CD4-positive, alpha-beta T cell treated with Interleukin-1 beta for 1 hour (primary cell): ENCODE measurements at regions not wholly inside any gene's neighbourhood (a gene's known extent, or its start where the extent isn't known, plus 50 kb on each side); places are given as distances from the start of the nearest gene placed in this dataset.

Experiments
- DNase-seq, 2 donors: peaks; one replicate each; pipeline ENCODE4 v3.0.0-alpha.2; 2020 to 2022

DNA sequence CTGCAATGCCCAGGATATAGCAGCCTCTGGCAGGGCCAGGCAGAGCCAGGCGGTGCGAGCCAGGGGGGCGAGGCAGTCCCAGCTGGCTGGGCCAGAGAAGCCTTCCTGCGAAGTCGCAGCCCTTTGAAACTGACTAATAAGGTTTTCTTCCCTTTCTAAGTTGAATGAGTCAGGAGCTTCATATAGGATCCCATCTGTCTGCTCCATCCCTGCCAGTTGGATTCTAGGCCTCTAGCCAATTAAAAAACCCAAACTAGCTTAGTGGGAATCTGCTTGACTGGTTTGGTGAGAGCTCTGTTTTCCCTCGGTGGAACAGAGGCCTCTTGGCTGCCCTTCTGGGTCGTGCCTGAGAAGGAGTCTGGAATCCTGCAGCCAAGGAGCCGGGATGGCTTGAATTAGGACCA, 70.1 kb upstream of the RAPGEF1 start:
- DNase-seq: no peak

DNA sequence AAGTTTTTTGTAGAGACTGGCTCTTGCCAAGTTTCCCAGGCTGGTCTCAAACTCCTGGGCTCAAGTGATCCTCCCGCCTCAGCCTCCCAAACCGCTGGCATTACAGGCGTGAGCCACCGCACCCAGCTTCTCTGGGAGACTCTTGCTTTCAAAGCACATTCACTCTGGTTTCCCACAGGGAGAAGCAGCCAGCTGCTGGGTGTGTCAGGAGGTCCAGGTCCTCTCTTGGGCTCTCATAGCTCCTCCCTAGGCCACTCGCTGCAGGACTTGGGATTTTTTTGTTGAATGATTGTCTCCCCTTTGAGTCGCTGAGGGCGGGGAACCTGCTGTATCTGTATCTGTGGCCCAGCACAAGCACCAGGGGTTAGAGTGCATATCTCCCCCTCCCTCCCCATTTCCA, 68.4 kb upstream of the RAPGEF1 start:
- DNase-seq: no peak

DNA sequence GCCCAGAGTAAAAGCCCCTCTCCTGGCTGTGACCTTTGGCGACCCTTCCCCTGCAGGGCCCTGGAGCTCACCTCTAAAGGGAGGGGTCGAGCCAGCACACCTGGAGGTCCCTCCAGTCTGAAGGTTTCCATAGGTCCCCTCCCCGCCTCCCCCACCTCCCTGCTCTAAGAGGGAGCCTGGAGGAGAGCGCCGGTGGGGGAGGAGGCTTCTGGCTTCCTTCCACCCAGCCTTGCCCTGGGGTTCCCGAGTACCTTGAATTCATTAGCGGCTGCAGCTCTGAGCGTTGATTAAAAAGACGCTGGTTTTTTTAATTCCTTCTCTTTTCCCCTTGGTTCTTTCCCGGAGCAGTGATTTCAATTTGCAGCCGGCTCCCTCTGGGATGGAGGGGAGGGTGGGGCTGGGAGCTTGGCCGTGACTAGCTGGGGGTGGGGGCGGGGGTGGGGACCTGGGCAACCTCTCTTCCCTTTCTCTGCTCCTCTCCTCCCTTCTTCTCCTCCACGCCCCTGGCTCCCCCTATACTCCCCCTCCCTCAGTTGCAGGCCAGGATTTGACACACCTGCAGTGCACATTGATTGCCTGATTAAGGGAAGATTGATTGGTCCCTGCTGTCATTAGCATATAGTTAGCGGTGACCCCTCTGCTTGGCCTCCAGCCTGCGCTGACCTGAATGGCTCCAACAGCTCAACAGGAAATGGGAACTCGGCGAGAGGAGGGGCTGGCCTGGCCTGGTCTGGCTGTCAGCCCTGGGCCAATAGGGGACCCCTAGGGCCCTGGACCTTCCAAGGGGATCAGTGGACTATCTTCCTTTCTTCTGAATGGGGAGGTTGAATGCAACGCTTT, 67.5 kb upstream of the RAPGEF1 start:
- no peak for DNase-seq

DNA sequence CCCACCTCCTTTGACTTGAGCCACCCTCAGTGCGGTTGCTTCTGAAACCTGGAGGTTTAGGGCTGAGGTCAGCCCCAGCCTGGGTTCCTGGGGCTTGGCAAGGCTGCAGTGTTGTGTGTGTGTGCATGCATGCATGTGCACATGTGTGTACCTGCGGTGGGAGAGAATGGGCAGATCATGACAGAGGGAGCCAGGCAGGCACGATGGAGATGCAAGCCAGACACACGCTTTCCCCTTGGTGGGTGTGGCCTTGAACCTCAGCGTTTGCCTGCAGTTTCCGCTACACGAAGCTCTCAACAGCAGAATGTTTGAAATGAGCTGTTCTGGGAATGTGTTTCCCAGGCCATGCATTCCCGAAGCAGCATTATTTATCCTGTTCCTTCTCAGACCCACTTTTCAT, 65.9 kb upstream of the RAPGEF1 start:
- DNase-seq: no peak

DNA sequence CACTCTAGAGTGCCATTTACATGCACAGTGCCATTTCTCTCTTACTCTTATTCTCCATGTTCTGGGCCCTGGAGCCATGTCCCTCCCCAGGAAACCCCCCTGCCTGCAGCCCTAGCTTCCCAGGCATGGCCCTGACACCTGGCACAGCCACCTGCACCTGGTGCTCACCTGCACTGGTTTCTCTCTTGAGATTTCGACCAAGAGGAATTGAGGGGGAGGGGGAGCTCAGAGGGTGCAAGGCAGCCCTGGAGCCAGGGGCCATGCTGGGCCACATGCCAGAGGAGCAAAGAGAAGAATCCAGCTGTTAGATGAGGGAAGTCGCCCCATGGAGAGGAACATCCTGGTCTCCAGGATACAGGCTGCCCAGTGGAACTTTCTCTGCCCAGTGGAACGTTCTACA, 65.0 kb upstream of the RAPGEF1 start:
- DNase-seq: no peak

DNA sequence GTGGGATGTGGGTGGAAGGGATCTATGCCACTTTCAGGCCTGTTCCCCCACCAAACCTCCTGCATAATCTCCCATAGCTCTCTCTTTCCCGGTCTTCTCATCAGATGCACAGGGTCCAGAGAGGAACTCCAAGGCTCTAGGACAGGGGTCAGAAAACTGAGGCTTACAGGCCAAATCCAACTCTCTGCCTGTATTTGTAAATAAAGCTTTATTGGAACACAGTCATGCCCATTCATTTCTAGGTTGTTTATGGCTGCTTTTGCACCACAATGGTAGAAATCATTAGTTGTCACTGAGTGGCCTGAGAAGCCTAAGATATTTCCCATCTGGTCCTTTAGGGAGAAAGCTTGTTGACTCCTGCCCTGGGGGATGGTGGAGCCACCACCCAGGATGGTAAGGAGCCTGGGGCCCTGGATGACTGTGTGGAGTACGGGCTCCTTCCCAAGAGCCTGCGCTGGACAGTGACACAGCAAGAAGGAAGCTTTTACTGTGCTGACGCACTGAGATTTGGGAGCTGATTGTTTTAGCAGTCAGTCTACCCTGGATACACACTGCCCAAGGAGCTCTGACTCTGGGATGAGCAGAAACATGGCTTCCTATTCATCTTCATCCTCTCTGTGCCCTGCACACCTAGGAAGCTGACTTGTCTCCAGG, 64.0 kb upstream of the RAPGEF1 start:
- DNase-seq: no peak

DNA sequence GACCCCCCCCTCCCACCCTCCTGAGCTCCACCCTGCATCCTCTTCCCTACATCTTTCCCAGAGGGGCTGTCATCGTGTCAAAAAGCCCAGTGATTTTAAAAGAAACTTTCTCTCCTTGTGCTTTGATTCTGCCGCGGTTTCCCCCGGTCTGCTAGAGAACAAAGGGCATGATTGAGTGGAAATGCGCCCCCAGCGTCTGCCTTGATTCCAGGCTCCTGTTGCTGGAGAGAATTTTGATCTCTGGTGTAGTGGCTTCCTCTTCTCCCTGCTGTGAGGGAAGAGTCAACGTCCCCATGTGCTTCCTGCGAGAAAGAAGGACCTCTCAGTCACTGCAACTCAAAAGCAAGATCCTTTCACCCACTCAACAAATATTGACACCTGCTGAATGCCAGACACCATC, 61.9 kb upstream of the RAPGEF1 start:
- DNase-seq: no peak

DNA sequence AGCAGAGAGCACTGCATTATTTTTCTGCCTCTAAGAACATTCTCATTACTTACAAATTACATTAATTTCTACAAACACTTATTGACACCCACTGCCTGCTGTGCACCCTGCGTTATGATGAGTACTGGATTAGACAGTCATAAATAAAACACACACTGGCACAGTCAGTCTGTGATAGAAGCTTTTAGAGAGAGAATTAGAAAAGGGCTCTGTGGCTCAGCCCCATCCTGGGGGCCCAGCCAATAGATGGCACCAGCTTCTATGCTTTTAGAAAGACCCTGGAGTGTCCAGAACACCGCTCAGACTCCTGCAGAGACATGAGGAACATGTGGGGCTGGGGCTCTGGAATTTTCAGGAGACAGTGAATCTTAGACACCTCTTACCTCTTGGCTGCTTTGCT, 61.0 kb upstream of the RAPGEF1 start:
- DNase-seq: no peak

DNA sequence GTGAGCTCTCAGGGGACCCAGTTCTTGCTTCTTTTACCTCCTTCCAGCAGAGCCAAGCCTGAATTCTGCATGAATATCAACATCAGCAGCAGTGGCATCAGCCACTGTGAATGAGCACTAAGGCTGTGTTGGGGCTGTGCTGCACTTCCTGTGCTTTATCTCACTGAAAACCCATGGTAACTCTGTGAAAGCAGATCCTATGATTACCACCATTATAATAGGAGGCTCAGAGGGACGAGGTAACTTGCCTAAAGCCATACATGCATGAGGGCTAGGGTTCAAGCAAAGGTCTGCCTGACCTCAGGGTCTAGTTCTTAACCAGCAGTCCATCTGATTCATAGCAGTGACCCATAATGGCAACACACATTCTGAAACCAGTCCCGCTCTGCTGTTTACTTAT, 60.5 kb upstream of the RAPGEF1 start:
- no peak for DNase-seq

DNA sequence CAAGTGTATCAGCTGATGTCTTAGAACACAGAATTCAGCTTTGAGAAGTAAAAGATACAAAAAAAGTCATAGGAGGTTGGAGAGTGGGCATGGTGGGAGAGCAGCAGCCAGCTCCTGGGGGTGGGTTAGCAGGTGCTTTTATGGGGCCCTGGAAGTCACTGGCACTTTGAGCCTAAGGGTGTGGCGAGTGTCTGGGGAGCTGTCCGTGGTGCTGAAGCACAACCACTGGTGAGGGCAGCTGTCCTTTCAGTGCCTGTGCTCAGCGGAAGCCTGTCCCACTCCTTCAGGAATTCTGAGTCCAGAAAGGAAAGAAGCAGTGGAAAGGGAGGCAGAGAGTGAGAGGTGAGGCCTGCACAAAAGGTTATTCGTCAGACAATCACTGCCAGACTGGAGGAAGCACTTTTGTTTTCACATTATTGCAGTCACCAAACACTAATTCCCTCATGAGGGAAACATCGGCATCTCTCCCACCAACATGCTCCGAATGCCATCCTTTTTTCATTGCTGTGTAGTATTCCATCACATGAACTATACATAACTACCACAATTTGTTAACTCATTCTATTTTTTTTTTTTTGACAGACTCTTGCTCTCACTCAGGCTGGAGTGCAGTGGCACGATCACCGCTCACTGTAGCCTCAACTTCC, 59.4 kb upstream of the RAPGEF1 start:
- DNase-seq: peak; percentile 7 to 24

DNA sequence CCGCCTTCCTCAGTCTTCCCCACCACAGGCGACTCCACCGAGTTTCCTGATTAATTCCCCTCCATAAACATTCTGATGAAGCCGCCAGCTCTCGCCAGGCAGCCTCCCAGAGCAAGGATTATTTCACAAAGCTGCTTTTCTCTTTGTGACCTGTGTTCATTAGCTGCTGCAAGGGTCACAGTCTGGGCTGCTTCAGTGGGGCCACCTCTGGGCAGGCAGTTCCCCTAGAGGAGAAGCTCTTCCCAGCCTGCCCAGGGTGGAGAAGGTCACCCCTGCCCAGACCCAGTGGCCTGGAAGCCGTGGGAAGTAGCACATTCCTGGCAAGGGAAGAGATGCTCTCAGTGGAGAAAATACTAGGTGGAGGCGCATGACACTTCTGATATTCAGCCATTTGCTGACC, 58.4 kb upstream of the RAPGEF1 start:
- no peak for DNase-seq

DNA sequence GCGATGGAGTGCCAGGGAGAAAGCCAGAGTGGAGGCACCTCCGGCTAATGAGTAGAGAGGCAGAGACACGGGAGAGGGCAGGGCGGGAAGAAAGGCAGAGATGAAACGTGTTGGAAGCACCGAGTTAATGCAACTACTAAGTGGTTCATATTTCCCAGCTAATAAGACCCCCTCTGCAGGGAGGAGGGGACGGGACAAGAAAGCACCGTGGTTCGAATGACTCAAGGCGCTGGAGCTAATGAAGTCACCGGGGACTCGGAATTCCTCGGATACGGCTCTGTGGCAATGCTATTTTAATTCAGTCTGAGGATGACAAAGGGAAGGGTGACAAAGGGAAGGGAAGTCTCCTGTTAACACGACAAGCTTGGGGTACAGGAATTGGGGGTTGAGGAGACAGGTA, 54.5 kb upstream of the RAPGEF1 start:
- no peak for DNase-seq

DNA sequence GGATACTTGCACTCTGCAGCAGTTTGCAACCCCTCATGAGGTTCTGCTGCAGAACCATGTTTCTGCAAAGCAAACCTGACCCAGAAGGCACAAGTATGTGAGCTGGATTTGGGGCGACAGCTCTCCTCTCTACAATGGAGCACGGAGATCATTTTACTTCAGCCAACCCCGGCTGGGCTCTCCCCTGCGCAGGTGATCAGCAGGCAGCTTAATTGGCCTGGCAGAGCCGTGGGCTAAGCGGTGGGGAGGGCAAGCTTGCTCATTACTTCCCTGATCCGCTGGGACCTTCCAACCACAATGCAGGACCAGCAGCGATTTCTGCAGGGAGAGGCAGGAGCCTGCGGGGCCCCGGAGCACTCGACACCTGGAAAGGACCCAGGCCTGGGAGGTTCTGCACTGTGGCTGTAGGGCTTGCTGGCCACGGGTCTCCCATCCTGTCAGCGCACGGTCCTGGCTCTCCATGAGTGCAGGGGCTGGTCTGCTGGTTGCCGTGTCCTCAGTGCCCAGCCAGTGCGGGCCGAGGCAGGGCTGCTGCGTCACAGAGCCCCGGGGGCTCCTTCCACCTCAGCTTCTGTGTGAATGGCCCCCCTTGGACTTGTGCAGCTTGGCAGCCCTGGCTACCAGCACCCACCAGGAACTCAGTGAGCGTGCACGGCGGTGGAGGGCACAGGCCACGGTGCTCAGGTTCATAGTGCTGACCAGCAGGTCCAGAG, 51.8 kb upstream of the RAPGEF1 start:
- DNase-seq: no peak
